Retinal pigment epithelial cell (primary cell): ENCODE measurements at regions not wholly inside any gene's neighbourhood (a gene's known extent, or its start where the extent isn't known, plus 50 kb on each side); places are given as distances from the start of the nearest gene placed in this dataset.

Source experiments
- DNase-seq: peaks from one replicate; pipeline ENCODE4 v3.0.0-alpha.2; 2010; ENCODE audit warnings: low read depth
- H3K4me3 ChIP-seq: 2 replicates; pipeline ENCODE4 v1.5.1; 2011; ENCODE audit warnings: mild to moderate bottlenecking, low read length, control low read depth, moderate library complexity
- CTCF ChIP-seq: conservative IDR thresholded peaks from 2 replicates; pipeline ENCODE4 v1.5.1; 2011; ENCODE audit warnings: low read depth, low read length, control low read depth, inconsistent platforms

DNA sequence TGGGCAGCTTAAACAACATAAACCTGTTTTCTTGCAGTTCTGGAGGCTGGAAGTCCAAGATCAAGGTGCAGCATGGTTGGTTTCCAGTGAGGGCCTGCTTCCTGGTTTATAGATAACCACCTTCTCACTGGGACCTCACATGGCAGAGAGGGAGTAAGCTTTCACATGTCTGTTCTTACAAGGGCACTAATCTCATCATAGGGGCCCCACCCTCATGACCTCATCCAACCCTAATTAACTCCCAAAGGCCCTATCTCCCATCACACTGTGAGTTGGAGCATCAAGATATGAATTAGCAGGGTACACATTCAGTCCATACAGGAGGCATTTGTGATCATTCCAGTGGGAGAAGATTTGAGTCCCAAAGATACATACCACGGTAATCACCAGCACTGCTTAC is 50.5 kb upstream of the GRIN2A start:
- no peak for TF ChIP-seq CTCF
- no peak for DNase-seq

DNA sequence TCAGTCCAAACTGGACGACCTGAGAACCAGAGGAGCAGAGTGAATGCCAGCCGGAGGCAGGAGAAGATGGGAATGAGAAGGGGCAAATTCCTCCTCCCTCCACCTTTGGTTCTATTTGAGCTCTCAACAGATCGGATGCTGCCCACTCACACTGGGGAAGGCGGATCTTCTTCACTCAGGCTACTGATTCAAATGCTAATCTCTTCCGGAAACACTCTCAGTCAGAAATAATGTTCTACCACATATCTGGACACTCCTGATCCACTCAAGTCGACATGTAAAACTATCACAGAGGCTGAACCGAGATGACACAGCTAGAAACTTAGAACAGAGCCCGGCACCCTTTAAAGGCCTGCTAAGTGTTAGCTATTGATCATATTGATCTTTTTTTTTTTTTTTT is 57.4 kb upstream of the GRIN2A start:
- no peak for TF ChIP-seq CTCF
- DNase-seq, result no peak
- H3K4me3 ChIP-seq, result no peak overlapping the region

More for the DNA sequence above, 50.5 kb upstream of the GRIN2A start:
- H3K4me3 ChIP-seq, result no peak overlapping the region

DNA sequence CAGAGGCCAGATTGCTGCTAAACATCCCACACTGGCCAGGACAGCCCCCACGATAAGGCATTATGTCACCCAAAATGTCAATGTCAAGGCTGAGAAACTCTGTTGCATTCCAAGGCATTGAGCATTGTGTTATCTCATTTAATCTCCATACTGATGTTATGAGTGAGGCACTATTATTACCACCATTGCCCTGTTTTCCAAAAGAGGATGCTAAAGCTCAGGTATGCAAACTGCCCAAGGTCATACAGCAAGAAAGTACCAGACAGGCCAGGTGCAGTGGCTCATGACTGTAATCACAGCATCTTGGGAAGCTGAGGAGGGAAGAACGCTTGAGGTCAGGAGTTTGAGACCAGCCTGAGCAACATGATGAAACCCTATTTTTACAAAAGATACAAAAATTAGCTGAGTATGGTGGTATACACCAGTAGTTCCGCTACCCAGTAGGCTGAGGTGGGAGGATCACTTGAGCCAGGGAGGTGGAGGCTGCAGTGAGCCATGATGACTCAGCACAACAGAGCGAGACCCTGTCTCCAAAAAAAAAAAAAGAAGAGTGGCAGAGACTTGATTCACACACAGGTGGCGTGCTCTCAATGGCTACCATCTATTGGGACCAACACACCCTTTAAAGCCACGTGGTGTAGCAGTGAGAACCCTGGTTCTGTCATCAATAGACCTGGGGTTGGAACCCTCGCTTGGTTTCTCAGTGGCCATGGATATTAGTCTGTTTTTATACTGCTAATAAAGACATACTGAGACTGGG is 58.8 kb upstream of the GRIN2A start:
- no peak for DNase-seq
- no peak overlapping the region for H3K4me3 ChIP-seq
- no peak for TF ChIP-seq CTCF

DNA sequence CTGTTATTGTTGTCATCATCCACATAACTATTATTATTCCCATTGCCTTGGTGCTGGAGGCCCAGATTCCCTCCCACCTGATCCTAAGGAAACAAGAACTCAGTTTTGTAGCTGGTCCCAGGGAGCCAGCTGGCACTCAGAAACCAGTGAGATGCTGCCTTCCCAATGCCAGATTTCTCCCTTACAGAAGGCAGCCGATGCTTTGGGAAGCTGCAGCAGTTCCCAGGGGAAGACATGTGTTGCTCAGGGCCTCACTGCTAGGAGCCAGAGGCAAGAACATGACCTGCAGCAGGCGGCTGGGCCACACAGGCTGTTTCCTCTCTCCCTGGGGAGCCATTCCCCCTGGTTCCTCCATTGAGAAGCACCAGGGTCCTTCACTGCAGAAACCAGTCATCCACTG is 59.9 kb upstream of the GRIN2A start:
- no peak overlapping the region for H3K4me3 ChIP-seq
- no peak for DNase-seq
- no peak for TF ChIP-seq CTCF

GRCh38 chr16:10242916-10243315 is 60.7 kb upstream of the GRIN2A start:
- no peak for TF ChIP-seq CTCF
- no peak overlapping the region for H3K4me3 ChIP-seq
- no peak for DNase-seq

GRCh38 chr16:10245002-10245401 is 62.8 kb upstream of the GRIN2A start:
- no peak overlapping the region for H3K4me3 ChIP-seq
- no peak for TF ChIP-seq CTCF
- no peak for DNase-seq

GRCh38 chr16:10250137-10250828 is 68.1 kb upstream of the GRIN2A start:
- DNase-seq, result no peak
- no peak for TF ChIP-seq CTCF
- no peak overlapping the region for H3K4me3 ChIP-seq
